Gastroesophageal sphincter (tissue), 4 donors: ENCODE measurements at regions not wholly inside any gene's neighbourhood (a gene's known extent, or its start where the extent isn't known, plus 50 kb on each side); places are given as distances from the start of the nearest gene placed in this dataset.

Source experiments
- ATAC-seq: fragments of 150-250 bp; one replicate; pipeline ENCODE4 v1.9.1; 2016; ENCODE audit warnings: mild to moderate bottlenecking, moderate library complexity
- H3K27ac ChIP-seq, 4 donors: fragments of 200-600 bp; sonication (generic) in 3 of 4; 1 replicate in 3 of 4; 2 replicates in 1 of 4; pipeline ENCODE4 v1.5.1; 2016 to 2019
- H3K27me3 ChIP-seq: fragments of 200-600 bp; sonication (generic); one replicate; pipeline ENCODE4 v1.5.1; 2019
- H3K36me3 ChIP-seq, 2 donors: fragments of 200-600 bp; sonication (generic); one replicate each; pipeline ENCODE4 v1.5.1; 2019; ENCODE audit warnings: control low read depth in 1 of 2
- H3K4me1 ChIP-seq, 3 donors: fragments of 200-600 bp; sonication (generic); 1 replicate in 2 of 3; 2 replicates in 1 of 3; pipeline ENCODE4 v1.5.1; 2016 to 2019; ENCODE audit warnings: control low read depth in 2 of 3
- H3K4me3 ChIP-seq, 2 donors: fragments of 200-600 bp; sonication (generic); one replicate each; pipeline ENCODE4 v1.5.1; 2019; ENCODE audit warnings: mild to moderate bottlenecking in 1 of 2, moderate library complexity in 1 of 2
- H3K9me3 ChIP-seq, 3 donors: fragments of 200-600 bp; sonication (generic); one replicate each; pipeline ENCODE4 v1.5.1; 2017 to 2019; ENCODE audit warnings: control low read depth in 2 of 3
- CTCF ChIP-seq, 4 experiments: fragments of 200-600 bp in 2 of 4; fragments of 450-650 bp in 2 of 4; sonication (generic) in 1 of 4; IDR thresholded peaks; one replicate each; pipeline ENCODE4 v1.5.1; 2017 to 2019; ENCODE audit warnings: antibody characterized with exemption in 4 of 4, mild to moderate bottlenecking in 2 of 4, moderate library complexity in 2 of 4
- EP300 ChIP-seq: sonication (generic); formaldehyde crosslinking; IDR thresholded peaks from one replicate; pipeline ENCODE4 v1.6.1; 2017; ENCODE audit warnings: antibody characterized with exemption, mild to moderate bottlenecking
- POLR2A ChIP-seq, 2 donors: fragments of 450-650 bp; IDR thresholded peaks; one replicate each; pipeline ENCODE4 v1.6.1; 2017; ENCODE audit warnings: antibody characterized with exemption in 2 of 2, mild to moderate bottlenecking in 2 of 2, moderate library complexity in 1 of 2
- POLR2AphosphoS5 ChIP-seq: sonication (generic); formaldehyde crosslinking; IDR thresholded peaks from one replicate; pipeline ENCODE4 v1.6.1; 2017; ENCODE audit warnings: antibody characterized with exemption
- WGBS, 2 donors: methylation state at CpG; one replicate each; pipeline ENCODE4 v1.1.5; 2018; ENCODE audit warnings: low coverage in 1 of 2; 5-methylcytosine and 5-hydroxymethylcytosine counted together

GRCh38 chr2:222130855-222131254, 167.9 kb downstream of the PAX3 start:
- Histone ChIP-seq H3K4me3 (no peak overlapping the region), H3K36me3 (no peaks in the 10 kb centered on the region), H3K27ac (no peak overlapping the region), H3K9me3 (peaks cover 0 to under 1% (median 0%) of the 10 kb centered on the region in 3 donors), H3K4me1 (no peaks in the 10 kb centered on the region), H3K27me3 (peaks cover 5% of the 10 kb centered on the region)
- no peak for TF ChIP-seq CTCF (IDR thresholded peaks at IDR 0.05)
- TF ChIP-seq EP300 = no peak
- no peak for TF ChIP-seq POLR2AphosphoS5
- no peak for ATAC-seq
- 58 to 60% methylated on average over 3 of the region's 3 CpGs for WGBS, 2 donors

GRCh38 chr2:222127660-222128059, 171.1 kb downstream of the PAX3 start:
- Histone ChIP-seq H3K9me3 (no peaks in the 10 kb centered on the region), H3K27me3 (no peaks in the 10 kb centered on the region), H3K27ac (no peak overlapping the region), H3K4me3 (no peak overlapping the region), H3K4me1 (no peaks in the 10 kb centered on the region), H3K36me3 (no peaks in the 10 kb centered on the region)
- ATAC-seq = no peak
- no CpG with 5 or more reads among the region's 6 CpGs for whole genome bisulfite sequencing, 2 donors
- TF ChIP-seq POLR2AphosphoS5 (no peak), CTCF (IDR thresholded peaks at IDR 0.05) (no peak), POLR2A (IDR thresholded peaks at IDR 0.05) (no peak), EP300 (no peak)

- no peak for ATAC-seq
- TF ChIP-seq POLR2AphosphoS5 = no peak
- TF ChIP-seq POLR2A (IDR thresholded peaks at IDR 0.05) = no peak
- no peak for TF ChIP-seq EP300
- no peak for TF ChIP-seq CTCF (IDR thresholded peaks at IDR 0.05)
- no peak overlapping the region for H3K27ac ChIP-seq
- no peaks in the 10 kb centered on the region for H3K36me3 ChIP-seq
- no peak overlapping the region for H3K4me3 ChIP-seq
- no peaks in the 10 kb centered on the region for H3K9me3 ChIP-seq
- peaks cover 15% of the 10 kb centered on the region for H3K27me3 ChIP-seq
- no peaks in the 10 kb centered on the region for H3K4me1 ChIP-seq
These were observed 177.9 kb downstream of the PAX3 start for GRCh38 chr2:222120933-222121332.

GRCh38 chr2:222115296-222115695, 183.5 kb downstream of the PAX3 start:
- no peak for ATAC-seq
- no peak overlapping the region for H3K27ac ChIP-seq
- no peak overlapping the region for H3K4me3 ChIP-seq
- peaks cover 24% of the 10 kb centered on the region for H3K27me3 ChIP-seq
- no peaks in the 10 kb centered on the region for H3K4me1 ChIP-seq
- no peaks in the 10 kb centered on the region for H3K36me3 ChIP-seq
- WGBS, 2 donors = 80 to 87% methylated on average over 3 of the region's 3 CpGs
- no peak for TF ChIP-seq EP300
- TF ChIP-seq POLR2A (IDR thresholded peaks at IDR 0.05) = no peak
- TF ChIP-seq CTCF (IDR thresholded peaks at IDR 0.05) = no peak
- no peak for TF ChIP-seq POLR2AphosphoS5
- no peaks in the 10 kb centered on the region for H3K9me3 ChIP-seq

GRCh38 chr2:222108957-222109585, 189.7 kb downstream of the PAX3 start:
- no peaks in the 10 kb centered on the region for H3K4me1 ChIP-seq
- no peaks in the 10 kb centered on the region for H3K36me3 ChIP-seq
- TF ChIP-seq POLR2A (IDR thresholded peaks at IDR 0.05) = no peak
- no peak for TF ChIP-seq EP300
- TF ChIP-seq POLR2AphosphoS5 = no peak
- TF ChIP-seq CTCF (IDR thresholded peaks at IDR 0.05) = no peak
- H3K9me3 ChIP-seq = no peaks in the 10 kb centered on the region
- WGBS, 2 donors = 53 to 70% methylated on average over 3 to 4 of the region's 4 CpGs
- ATAC-seq = no peak
- no peak overlapping the region for H3K4me3 ChIP-seq
- no peak overlapping the region for H3K27ac ChIP-seq
- H3K27me3 ChIP-seq = peaks cover 13% of the 10 kb centered on the region
